IMR-90 (cell line): ENCODE measurements at regions not wholly inside any gene's neighbourhood (a gene's known extent, or its start where the extent isn't known, plus 50 kb on each side); places are given as distances from the start of the nearest gene placed in this dataset.

Experiments used
- BHLHE40 ChIP-seq: fragments of 150-350 bp; IDR thresholded peaks from 2 replicates; pipeline ENCODE4 v1.6.1; 2016; ENCODE audit warnings: mild to moderate bottlenecking, low read depth, low read length
- CEBPB ChIP-seq: IDR thresholded peaks from 2 replicates; pipeline ENCODE4 v1.6.1; 2012; ENCODE audit warnings: low read depth, low read length, improper control_type of control experiment
- CTCF ChIP-seq: conservative IDR thresholded peaks from 2 replicates; pipeline ENCODE4 v1.5.1; 2012; ENCODE audit warnings: mild to moderate bottlenecking, low read depth, low read length, improper control_type of control experiment
- FOS ChIP-seq: fragments of 150-350 bp; IDR thresholded peaks from 2 replicates; pipeline ENCODE4 v1.6.1; 2016; ENCODE audit warnings: low read depth, low read length
- POLR2A ChIP-seq: IDR thresholded peaks from 2 replicates; pipeline ENCODE4 v1.6.1; 2012; ENCODE audit warnings: mild to moderate bottlenecking, low read depth, low read length
- RAD21 ChIP-seq: IDR thresholded peaks from 2 replicates; pipeline ENCODE4 v1.6.1; 2012; ENCODE audit warnings: low read length, improper control_type of control experiment
- USF2 ChIP-seq: fragments of 150-350 bp; IDR thresholded peaks from 2 replicates; pipeline ENCODE4 v1.6.1; 2017; ENCODE audit warnings: mild to moderate bottlenecking, antibody characterized with exemption, low read length, low read depth

GRCh38 chr1:34427170-34427569 lies 250.5 kb downstream of the C1orf94 start:
- no peak for TF ChIP-seq CTCF
- no peak for TF ChIP-seq RAD21
- no peak for TF ChIP-seq POLR2A
- no peak for TF ChIP-seq BHLHE40
- no peak for TF ChIP-seq FOS
- no peak for TF ChIP-seq CEBPB
- TF ChIP-seq USF2: no peak
